NB4 (cell line): ENCODE measurements at regions not wholly inside any gene's neighbourhood (a gene's known extent, or its start where the extent isn't known, plus 50 kb on each side); places are given as distances from the start of the nearest gene placed in this dataset.
A peak's percentile ranks its signal among the peaks of the same experiment; 100 is the strongest.

ENCODE experiments used
- DNase-seq: peaks from one replicate; pipeline ENCODE4 v3.0.0; 2010; ENCODE audit warnings: low read depth
- H3K4me3 ChIP-seq: one replicate; pipeline ENCODE4 v1.5.1; 2011; ENCODE audit warnings: mild to moderate bottlenecking, low read depth, low read length, moderate library complexity
- MYC ChIP-seq: IDR thresholded peaks from 2 replicates; pipeline ENCODE4 v1.6.1; 2011; ENCODE audit warnings: low read depth, low read length
- POLR2A ChIP-seq: IDR thresholded peaks from 2 replicates; pipeline ENCODE4 v1.6.1; 2011; ENCODE audit warnings: mild to moderate bottlenecking; ENCODE audit not compliant: insufficient read length; ENCODE audit errors: extremely low read depth
- TF ChIP-seq, protein P1 (sequence below): IDR thresholded peaks from one replicate; pipeline ENCODE4 v1.5.1; 2012; ENCODE audit warnings: low read depth, low read length
- TF ChIP-seq, protein P2 (sequence below): IDR thresholded peaks from 2 replicates; pipeline ENCODE4 v1.6.1; 2011; ENCODE audit warnings: low read depth, low read length

DNA sequence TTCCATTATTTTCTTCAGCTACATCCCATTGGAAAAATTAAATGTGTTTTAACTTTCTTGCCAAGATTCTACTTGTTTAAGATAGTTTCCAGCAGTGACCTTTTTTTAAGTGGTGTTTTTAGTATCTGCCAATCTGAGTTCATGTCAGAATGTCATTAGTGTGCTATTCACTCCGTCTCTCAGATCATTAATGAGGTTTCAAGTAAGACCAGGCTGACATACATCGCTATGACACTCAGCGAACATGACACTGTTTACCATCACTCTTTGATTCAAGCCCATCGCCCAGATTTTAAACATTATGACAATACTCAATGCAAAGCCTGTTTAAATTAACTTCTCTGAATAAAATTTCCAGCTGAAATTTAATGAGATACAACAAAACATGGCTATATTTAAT is 272.0 kb upstream of the KYNU start:
- DNase-seq, result no peak
- TF ChIP-seq MYC (no peak), POLR2A (no peak)
- TF ChIP-seq, protein P1, sequence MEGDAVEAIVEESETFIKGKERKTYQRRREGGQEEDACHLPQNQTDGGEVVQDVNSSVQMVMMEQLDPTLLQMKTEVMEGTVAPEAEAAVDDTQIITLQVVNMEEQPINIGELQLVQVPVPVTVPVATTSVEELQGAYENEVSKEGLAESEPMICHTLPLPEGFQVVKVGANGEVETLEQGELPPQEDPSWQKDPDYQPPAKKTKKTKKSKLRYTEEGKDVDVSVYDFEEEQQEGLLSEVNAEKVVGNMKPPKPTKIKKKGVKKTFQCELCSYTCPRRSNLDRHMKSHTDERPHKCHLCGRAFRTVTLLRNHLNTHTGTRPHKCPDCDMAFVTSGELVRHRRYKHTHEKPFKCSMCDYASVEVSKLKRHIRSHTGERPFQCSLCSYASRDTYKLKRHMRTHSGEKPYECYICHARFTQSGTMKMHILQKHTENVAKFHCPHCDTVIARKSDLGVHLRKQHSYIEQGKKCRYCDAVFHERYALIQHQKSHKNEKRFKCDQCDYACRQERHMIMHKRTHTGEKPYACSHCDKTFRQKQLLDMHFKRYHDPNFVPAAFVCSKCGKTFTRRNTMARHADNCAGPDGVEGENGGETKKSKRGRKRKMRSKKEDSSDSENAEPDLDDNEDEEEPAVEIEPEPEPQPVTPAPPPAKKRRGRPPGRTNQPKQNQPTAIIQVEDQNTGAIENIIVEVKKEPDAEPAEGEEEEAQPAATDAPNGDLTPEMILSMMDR, result no peak
- TF ChIP-seq, protein P2, sequence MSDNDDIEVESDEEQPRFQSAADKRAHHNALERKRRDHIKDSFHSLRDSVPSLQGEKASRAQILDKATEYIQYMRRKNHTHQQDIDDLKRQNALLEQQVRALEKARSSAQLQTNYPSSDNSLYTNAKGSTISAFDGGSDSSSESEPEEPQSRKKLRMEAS, result no peak

DNA sequence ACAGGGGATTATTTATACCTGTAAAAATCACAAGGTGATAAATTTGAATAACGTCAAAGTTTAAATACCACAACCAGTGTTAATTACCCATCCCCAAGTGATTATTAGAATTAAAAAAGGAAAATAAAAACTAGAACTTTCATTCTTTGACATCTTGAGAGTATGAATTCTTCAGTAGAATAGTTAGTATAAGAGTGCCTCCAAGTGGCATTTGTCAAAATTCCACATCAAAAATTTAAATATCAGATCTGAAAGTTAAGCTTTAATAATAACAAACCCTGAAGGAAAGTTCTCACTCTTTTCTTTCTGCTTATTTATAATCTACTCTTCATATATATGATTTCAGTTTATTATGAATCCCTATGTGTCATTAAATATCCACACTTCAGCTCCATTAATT is 273.7 kb upstream of the KYNU start:
- no peak overlapping the region for H3K4me3 ChIP-seq
- TF ChIP-seq, protein P1, result no peak
- no peak for TF ChIP-seq POLR2A
- no peak for TF ChIP-seq MYC
- TF ChIP-seq, protein P2, result no peak
- DNase-seq, result peak; percentile 16

More for the DNA sequence above, 272.0 kb upstream of the KYNU start:
- no peak overlapping the region for H3K4me3 ChIP-seq

DNA sequence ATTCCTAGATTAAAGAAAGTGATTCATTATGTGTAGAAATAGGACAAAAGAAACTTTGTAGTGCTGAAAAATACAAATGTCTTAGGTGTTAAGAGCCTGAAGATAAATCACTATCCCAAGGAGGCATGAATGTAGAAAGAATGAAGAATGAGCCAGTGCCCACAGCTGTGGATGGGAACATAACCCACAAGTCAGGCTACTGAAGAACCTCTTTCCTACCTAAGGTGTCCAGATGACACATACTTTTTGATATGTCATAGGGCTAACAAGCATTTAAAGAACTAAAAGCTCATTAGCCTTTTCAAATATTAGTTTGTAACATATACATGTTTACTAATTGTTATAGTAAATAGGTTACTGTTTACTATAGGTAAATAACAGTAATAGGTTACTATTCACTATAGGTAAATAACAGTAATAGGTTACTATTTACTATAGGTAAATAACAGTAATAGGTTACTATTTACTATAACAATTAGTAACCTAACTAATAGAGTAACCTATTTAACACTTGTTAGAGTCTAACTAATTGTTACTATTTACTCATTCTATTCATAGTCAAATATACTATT is 275.0 kb upstream of the KYNU start:
- DNase-seq, result no peak
- no peak overlapping the region for H3K4me3 ChIP-seq
- TF ChIP-seq MYC (no peak), POLR2A (no peak)
- TF ChIP-seq, protein P2, result no peak
- TF ChIP-seq, protein P1, result no peak

DNA sequence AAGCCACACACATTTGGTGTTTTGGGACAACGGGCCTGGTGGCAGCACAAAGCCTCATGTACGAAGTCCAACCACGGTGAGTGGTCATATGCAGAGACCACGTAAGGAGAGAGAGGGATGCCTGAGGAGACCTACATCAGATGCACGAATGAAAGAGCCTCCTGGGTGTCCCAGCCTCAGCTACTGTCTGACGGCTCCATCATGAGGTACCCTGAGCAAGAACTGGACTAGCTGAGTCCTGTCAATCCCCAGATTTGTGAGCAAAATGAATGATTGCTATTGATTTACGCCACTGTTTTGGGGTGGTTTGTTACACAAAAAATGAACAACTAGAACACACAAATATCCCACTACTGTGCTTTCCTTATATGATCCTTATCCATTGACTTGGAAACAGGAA is 275.7 kb upstream of the KYNU start:
- DNase-seq, result no peak
- TF ChIP-seq MYC, result no peak
- TF ChIP-seq POLR2A, result no peak
- TF ChIP-seq, protein P2, result no peak
- TF ChIP-seq, protein P1, result no peak
- H3K4me3 ChIP-seq, result no peak overlapping the region

DNA sequence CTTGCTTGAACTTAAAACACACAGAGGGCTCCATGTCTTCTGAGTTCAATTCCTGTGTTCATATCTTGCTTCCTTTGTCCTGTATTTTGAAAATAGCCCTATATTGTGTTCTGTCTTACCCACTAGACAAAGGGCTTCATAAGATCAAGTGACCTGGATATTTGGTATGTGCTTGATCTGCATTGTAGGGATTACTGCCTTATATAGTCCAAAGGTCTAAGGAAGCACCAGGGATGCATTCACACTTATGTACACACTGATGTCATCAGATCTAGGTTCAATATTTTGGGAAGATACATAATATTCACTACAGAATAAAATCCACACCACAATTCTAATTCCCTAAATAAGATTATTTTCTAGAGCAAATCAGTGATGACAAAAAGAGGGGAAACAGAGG is 278.0 kb upstream of the KYNU start:
- TF ChIP-seq, protein P2, result no peak
- no peak for TF ChIP-seq POLR2A
- TF ChIP-seq, protein P1, result no peak
- no peak for TF ChIP-seq MYC
- no peak overlapping the region for H3K4me3 ChIP-seq
- no peak for DNase-seq
